ENCODE measurements at regions not wholly inside any gene's neighbourhood (a gene's known extent, or its start where the extent isn't known, plus 50 kb on each side); places are given as distances from the start of the nearest gene placed in this dataset.

GRCh38 chr10:129136074-129136473 is 331.0 kb upstream of the MGMT start:
- no TSS peak for BruUV-seq (replicated peaks)
- CTCF ChIA-PET = no interaction called here
- intact Hi-C loops (cut with micrococcal nuclease) = no loop called here
- POLR2A ChIA-PET = no interaction called here
- H3K27ac ChIP-seq (ENCODE audit: insufficient read depth, low read depth, low read length) = no peak overlapping the region
- FAIRE-seq = no peak
- no peak overlapping the region for H3K9ac ChIP-seq (replicated peaks; ENCODE audit: extremely low read depth, insufficient read depth, low read length)
- no peak overlapping the region for H2AFZ ChIP-seq (ENCODE audit: low read depth, low read length)
- H3K27me3 ChIP-seq (ENCODE audit: control insufficient read depth in 2 of 2, insufficient read depth in 2 of 2, low read length in 2 of 2) = no peaks in the 10 kb centered on the region
- no peaks in the 10 kb centered on the region for H4K20me1 ChIP-seq (replicated peaks; ENCODE audit: control insufficient read depth, extremely low read depth, insufficient read depth, low read length)
- dilution Hi-C loops (cut with MboI; ENCODE audit: extremely low pct_ligation_motif_present, low sequenced_read_pairs) = no loop called here
- no peak for DNase-seq (ENCODE audit: low read depth, low spot score)
- H3K4me3 ChIP-seq (replicated peaks in 1 of 3; ENCODE audit: insufficient read depth in 1 of 3, low read depth in 1 of 3, low read length in 3 of 3) = no peak overlapping the region
- no peaks in the 10 kb centered on the region for H3K4me1 ChIP-seq (ENCODE audit: control insufficient read depth, extremely low read depth, insufficient read depth, low read length)
- H3K4me2 ChIP-seq (ENCODE audit: insufficient read depth, low read length) = no peak overlapping the region
- H3K79me2 ChIP-seq (ENCODE audit: control insufficient read depth, insufficient read depth, low read length) = no peaks in the 10 kb centered on the region
- H3K36me3 ChIP-seq (ENCODE audit: control insufficient read depth in 2 of 2, extremely low read depth in 1 of 2, insufficient read depth in 2 of 2, low read length in 2 of 2) = no peaks in the 10 kb centered on the region
- TF ChIP-seq, protein P1, sequence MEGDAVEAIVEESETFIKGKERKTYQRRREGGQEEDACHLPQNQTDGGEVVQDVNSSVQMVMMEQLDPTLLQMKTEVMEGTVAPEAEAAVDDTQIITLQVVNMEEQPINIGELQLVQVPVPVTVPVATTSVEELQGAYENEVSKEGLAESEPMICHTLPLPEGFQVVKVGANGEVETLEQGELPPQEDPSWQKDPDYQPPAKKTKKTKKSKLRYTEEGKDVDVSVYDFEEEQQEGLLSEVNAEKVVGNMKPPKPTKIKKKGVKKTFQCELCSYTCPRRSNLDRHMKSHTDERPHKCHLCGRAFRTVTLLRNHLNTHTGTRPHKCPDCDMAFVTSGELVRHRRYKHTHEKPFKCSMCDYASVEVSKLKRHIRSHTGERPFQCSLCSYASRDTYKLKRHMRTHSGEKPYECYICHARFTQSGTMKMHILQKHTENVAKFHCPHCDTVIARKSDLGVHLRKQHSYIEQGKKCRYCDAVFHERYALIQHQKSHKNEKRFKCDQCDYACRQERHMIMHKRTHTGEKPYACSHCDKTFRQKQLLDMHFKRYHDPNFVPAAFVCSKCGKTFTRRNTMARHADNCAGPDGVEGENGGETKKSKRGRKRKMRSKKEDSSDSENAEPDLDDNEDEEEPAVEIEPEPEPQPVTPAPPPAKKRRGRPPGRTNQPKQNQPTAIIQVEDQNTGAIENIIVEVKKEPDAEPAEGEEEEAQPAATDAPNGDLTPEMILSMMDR (IDR thresholded peaks at IDR 0.05; ENCODE audit: extremely low read depth in 1 of 2, insufficient read depth in 1 of 2, low read depth in 1 of 2, low read length in 2 of 2) = no peak
- TF ChIP-seq EZH2 (IDR thresholded peaks at IDR 0.05; ENCODE audit: borderline replicate concordance, low read depth, low read length, severe bottlenecking) (no peak), MYC (IDR thresholded peaks at IDR 0.05; ENCODE audit: low read depth, low read length) (no peak), POLR2AphosphoS5 (IDR thresholded peaks at IDR 0.05; ENCODE audit: insufficient read depth, low read depth, low read length) (no peak), GATA2 (IDR thresholded peaks at IDR 0.05; ENCODE audit: insufficient read depth, insufficient read length, low read depth, low read length) (no peak), POLR2A (IDR thresholded peaks at IDR 0.05; ENCODE audit: low read depth, low read length) (no peak), FOS (IDR thresholded peaks at IDR 0.05; ENCODE audit: borderline replicate concordance, insufficient read depth, low read length) (no peak), JUN (IDR thresholded peaks at IDR 0.05; ENCODE audit: borderline replicate concordance, insufficient read depth, insufficient read length, low read depth) (no peak)
- TF ChIP-seq, protein P2, sequence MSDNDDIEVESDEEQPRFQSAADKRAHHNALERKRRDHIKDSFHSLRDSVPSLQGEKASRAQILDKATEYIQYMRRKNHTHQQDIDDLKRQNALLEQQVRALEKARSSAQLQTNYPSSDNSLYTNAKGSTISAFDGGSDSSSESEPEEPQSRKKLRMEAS (IDR thresholded peaks at IDR 0.05; ENCODE audit: insufficient read depth, insufficient read length) = no peak
- no peaks in the 10 kb centered on the region for H3K9me3 ChIP-seq (replicated peaks; ENCODE audit: control insufficient read depth, insufficient read depth, low read length)
- no peaks in the 10 kb centered on the region for H3K9me1 ChIP-seq (replicated peaks; ENCODE audit: control insufficient read depth, extremely low read depth, insufficient read depth, low read length)
